ENCODE measurements at regions not wholly inside any gene's neighbourhood (a gene's known extent, or its start where the extent isn't known, plus 50 kb on each side); places are given as distances from the start of the nearest gene placed in this dataset.

DNA sequence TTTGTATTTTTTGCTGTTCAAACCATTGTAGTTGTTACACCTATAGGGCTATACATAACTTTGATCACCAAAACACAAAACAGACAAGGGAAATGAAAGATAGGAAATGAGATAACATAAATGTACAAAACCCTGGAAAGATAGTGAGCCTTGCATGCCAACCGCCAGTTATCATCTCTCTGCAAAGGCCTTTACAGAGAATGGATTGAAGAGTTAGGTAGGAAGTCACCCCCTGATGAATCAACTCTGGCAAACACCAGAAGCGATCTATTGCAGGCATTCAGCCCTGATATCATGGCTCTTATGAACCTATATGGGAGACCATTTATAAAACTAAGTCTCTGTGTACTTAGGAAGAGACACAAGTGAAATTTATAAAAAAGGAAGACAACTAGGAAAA lies 588.0 kb downstream of the TUSC7 start:
- TF ChIP-seq, protein P1, sequence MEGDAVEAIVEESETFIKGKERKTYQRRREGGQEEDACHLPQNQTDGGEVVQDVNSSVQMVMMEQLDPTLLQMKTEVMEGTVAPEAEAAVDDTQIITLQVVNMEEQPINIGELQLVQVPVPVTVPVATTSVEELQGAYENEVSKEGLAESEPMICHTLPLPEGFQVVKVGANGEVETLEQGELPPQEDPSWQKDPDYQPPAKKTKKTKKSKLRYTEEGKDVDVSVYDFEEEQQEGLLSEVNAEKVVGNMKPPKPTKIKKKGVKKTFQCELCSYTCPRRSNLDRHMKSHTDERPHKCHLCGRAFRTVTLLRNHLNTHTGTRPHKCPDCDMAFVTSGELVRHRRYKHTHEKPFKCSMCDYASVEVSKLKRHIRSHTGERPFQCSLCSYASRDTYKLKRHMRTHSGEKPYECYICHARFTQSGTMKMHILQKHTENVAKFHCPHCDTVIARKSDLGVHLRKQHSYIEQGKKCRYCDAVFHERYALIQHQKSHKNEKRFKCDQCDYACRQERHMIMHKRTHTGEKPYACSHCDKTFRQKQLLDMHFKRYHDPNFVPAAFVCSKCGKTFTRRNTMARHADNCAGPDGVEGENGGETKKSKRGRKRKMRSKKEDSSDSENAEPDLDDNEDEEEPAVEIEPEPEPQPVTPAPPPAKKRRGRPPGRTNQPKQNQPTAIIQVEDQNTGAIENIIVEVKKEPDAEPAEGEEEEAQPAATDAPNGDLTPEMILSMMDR (IDR thresholded peaks at IDR 0.05): no peak
- TF ChIP-seq POLR2A (IDR thresholded peaks at IDR 0.05): no peak

Data from Peyer's patch (tissue), 4 donors.